ENCODE measurements at regions not wholly inside any gene's neighbourhood (a gene's known extent, or its start where the extent isn't known, plus 50 kb on each side); places are given as distances from the start of the nearest gene placed in this dataset.

DNA sequence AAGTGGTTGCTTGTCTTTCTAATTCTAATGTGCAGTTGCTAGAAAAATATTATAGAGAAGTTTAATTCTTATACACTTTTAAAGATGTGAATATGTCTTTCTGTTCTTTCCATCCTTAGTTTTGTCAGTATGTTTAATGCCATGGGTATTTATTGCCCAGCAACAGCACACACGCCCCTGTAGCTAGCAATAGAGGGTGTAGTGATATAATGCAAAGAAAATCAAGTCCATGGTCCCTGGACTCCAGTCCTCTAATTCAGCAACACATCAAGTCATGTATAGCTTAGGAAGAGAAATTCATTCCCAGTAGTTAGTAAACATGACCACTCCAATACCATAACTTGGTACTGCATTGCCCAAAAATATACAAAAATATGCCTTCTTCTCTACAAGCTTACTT lies 292.4 kb upstream of the NR2F2 start:
- no peaks in the 10 kb centered on the region for H3K9me3 ChIP-seq
- H3K27ac ChIP-seq, result no peak overlapping the region
- TF ChIP-seq, protein P1, sequence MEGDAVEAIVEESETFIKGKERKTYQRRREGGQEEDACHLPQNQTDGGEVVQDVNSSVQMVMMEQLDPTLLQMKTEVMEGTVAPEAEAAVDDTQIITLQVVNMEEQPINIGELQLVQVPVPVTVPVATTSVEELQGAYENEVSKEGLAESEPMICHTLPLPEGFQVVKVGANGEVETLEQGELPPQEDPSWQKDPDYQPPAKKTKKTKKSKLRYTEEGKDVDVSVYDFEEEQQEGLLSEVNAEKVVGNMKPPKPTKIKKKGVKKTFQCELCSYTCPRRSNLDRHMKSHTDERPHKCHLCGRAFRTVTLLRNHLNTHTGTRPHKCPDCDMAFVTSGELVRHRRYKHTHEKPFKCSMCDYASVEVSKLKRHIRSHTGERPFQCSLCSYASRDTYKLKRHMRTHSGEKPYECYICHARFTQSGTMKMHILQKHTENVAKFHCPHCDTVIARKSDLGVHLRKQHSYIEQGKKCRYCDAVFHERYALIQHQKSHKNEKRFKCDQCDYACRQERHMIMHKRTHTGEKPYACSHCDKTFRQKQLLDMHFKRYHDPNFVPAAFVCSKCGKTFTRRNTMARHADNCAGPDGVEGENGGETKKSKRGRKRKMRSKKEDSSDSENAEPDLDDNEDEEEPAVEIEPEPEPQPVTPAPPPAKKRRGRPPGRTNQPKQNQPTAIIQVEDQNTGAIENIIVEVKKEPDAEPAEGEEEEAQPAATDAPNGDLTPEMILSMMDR (IDR thresholded peaks at IDR 0.05), result no peak
- TF ChIP-seq POLR2A (IDR thresholded peaks at IDR 0.05) (no peak), POLR2AphosphoS5 (IDR thresholded peaks at IDR 0.05) (no peak)
- 45% methylated on average over 1 of the region's 1 CpG for WGBS
- no peaks in the 10 kb centered on the region for H3K36me3 ChIP-seq
- intact Hi-C loops (cut with DNase I), result no loop called here
- no peaks in the 10 kb centered on the region for H3K4me1 ChIP-seq (replicated peaks)
- no peaks in the 10 kb centered on the region for H3K27me3 ChIP-seq (replicated peaks; ENCODE audit: insufficient read depth)
- H3K4me3 ChIP-seq, result no peak overlapping the region
- DNase-seq (ENCODE audit: low spot score), result no peak

DNA sequence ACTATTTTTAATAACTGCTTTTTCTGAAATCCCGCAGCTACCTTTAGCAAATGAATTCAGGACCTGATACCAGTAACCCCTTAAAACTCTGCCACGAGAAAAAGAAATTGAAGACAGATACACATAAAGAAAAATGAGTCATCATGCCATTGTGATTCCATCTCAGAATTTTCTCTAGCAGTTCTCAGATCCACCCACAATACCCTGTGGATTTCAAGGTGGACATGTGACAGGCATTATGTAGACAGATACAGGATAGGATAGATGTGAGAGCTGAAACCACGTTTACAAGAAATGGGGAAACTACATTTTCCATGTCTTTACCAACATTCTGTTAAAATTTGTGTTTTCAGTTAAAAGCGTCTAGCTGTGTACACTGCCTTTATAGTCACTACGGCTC lies 291.9 kb upstream of the NR2F2 start:
- Histone ChIP-seq H3K36me3 (no peaks in the 10 kb centered on the region), H3K27me3 (replicated peaks; ENCODE audit: insufficient read depth) (no peaks in the 10 kb centered on the region), H3K4me3 (no peak overlapping the region), H3K4me1 (replicated peaks) (no peaks in the 10 kb centered on the region), H3K27ac (no peak overlapping the region), H3K9me3 (no peaks in the 10 kb centered on the region)
- 74% methylated on average over 5 of the region's 5 CpGs for WGBS
- no peak for DNase-seq (ENCODE audit: low spot score)
- intact Hi-C loops (cut with DNase I), result no loop called here
- TF ChIP-seq POLR2AphosphoS5 (IDR thresholded peaks at IDR 0.05), result no peak
- TF ChIP-seq POLR2A (IDR thresholded peaks at IDR 0.05), result no peak
- TF ChIP-seq, protein P1 (IDR thresholded peaks at IDR 0.05), result no peak

DNA sequence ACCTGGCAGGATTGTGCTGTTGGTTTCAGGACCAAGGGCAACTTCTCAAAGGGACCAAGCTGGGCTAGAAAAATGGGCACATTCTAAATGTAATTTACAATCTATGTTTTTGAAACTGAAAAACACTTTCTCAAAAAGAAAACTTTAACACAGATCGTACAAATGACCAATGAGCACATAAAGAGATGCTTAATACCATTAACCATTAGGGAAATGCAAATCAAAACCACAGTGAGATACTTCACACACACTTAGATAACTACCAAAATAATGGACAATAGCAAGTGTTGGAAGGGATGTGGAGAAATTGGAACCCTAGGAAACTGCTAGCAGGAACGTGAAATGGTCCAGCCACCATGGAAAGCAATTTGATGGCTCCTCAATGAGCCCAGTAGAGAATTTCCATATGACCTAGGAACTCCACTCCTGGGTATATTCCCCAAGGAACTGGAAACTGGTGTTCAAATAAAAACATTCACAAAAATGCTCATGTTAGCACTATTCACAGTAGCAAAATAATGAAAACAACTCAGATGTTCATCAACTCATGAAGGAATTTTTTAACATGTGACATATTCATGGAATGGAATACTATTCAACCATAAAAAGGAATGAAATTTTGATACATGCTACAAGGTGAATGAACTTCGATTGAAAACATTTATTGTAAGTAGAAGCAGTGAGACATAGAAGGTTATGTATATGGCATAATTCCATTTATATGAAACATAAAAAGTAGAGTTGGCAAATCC lies 288.3 kb upstream of the NR2F2 start:
- H3K9me3 ChIP-seq, result no peaks in the 10 kb centered on the region
- WGBS, result 86% methylated on average over 3 of the region's 3 CpGs
- no peak overlapping the region for H3K4me3 ChIP-seq
- no peaks in the 10 kb centered on the region for H3K27me3 ChIP-seq (replicated peaks; ENCODE audit: insufficient read depth)
- H3K27ac ChIP-seq, result no peak overlapping the region
- H3K4me1 ChIP-seq (replicated peaks), result no peaks in the 10 kb centered on the region
- intact Hi-C loops (cut with DNase I), result no loop called here
- H3K36me3 ChIP-seq, result no peaks in the 10 kb centered on the region
- TF ChIP-seq POLR2AphosphoS5 (IDR thresholded peaks at IDR 0.05) (no peak), POLR2A (IDR thresholded peaks at IDR 0.05) (no peak)
- TF ChIP-seq, protein P1 (IDR thresholded peaks at IDR 0.05), result no peak
- DNase-seq (ENCODE audit: low spot score), result no peak

DNA sequence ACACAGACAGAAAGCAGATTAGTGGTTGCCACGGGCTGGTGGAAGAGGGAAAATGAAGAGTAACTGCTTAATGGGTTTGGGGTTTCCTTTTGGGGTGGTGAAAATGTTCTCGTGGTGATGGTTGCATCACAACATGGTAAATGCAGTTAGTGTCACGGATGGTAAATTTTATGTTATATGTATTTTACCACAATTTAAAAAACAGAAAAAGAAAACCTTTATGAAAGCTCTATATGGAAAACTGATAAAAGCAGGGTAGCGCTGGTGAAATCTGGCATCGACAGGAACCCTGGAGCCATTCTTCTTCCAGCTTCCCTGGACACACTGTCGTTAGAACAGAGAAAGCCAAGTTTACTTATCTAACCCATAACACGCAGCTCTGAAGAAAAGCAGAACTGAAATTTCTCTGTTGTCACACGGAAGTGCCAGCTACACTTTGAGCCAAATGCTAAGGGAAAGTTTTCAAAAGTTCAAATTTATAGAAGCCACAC lies 287.7 kb upstream of the NR2F2 start:
- H3K27me3 ChIP-seq (replicated peaks; ENCODE audit: insufficient read depth), result no peaks in the 10 kb centered on the region
- WGBS, result 45% methylated on average over 8 of the region's 8 CpGs
- no peaks in the 10 kb centered on the region for H3K9me3 ChIP-seq
- H3K27ac ChIP-seq, result no peak overlapping the region
- no peaks in the 10 kb centered on the region for H3K4me1 ChIP-seq (replicated peaks)
- intact Hi-C loops (cut with DNase I), result no loop called here
- TF ChIP-seq POLR2A (IDR thresholded peaks at IDR 0.05), result no peak
- TF ChIP-seq, protein P1 (IDR thresholded peaks at IDR 0.05), result no peak
- TF ChIP-seq POLR2AphosphoS5 (IDR thresholded peaks at IDR 0.05), result no peak
- no peak for DNase-seq (ENCODE audit: low spot score)
- H3K36me3 ChIP-seq, result no peaks in the 10 kb centered on the region
- no peak overlapping the region for H3K4me3 ChIP-seq

GRCh38 chr15:96043591-96044171 lies 286.8 kb upstream of the NR2F2 start:
- H3K4me3 ChIP-seq, result no peak overlapping the region
- WGBS, result 91% methylated on average over 7 of the region's 7 CpGs
- intact Hi-C loops (cut with DNase I), result no loop called here

More at GRCh38 chr15:96043591-96044171, 286.8 kb upstream of the NR2F2 start:
- H3K27me3 ChIP-seq (replicated peaks; ENCODE audit: insufficient read depth), result no peaks in the 10 kb centered on the region
- DNase-seq (ENCODE audit: low spot score), result no peak
- no peaks in the 10 kb centered on the region for H3K36me3 ChIP-seq
- H3K27ac ChIP-seq, result no peak overlapping the region
- no peaks in the 10 kb centered on the region for H3K4me1 ChIP-seq (replicated peaks)
- H3K9me3 ChIP-seq, result no peaks in the 10 kb centered on the region
- no peak for TF ChIP-seq POLR2AphosphoS5 (IDR thresholded peaks at IDR 0.05)
- TF ChIP-seq, protein P1 (IDR thresholded peaks at IDR 0.05), result no peak
